ENCODE measurements at regions not wholly inside any gene's neighbourhood (a gene's known extent, or its start where the extent isn't known, plus 50 kb on each side); places are given as distances from the start of the nearest gene placed in this dataset.

DNA sequence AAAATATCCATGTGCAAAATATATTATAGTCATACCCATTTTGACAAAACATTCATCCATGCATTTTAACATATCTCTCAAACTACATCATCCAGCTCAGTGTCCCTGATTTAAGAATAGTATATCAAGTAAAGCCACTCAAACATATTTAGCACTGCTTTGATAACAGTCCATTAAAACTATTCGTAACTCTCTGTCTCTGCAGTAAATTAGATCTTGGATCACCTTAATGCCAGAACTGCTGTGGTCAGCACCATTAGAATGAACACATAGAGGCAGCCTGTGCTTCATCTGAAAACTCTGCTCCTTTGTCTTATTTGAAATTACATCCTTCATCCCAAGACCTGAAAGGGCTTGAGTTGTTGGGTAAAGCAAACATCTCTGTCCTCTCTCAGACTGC, 234.0 kb downstream of the MBD2 start:
- H4K20me1 ChIP-seq (ENCODE audit: insufficient read depth, low read length): no peaks in the 10 kb centered on the region
- no peaks in the 10 kb centered on the region for H3K79me2 ChIP-seq (ENCODE audit: low read length)
- no peaks in the 10 kb centered on the region for H3K36me3 ChIP-seq (replicated peaks; ENCODE audit: low read depth, low read length)
- TF ChIP-seq, protein P1, sequence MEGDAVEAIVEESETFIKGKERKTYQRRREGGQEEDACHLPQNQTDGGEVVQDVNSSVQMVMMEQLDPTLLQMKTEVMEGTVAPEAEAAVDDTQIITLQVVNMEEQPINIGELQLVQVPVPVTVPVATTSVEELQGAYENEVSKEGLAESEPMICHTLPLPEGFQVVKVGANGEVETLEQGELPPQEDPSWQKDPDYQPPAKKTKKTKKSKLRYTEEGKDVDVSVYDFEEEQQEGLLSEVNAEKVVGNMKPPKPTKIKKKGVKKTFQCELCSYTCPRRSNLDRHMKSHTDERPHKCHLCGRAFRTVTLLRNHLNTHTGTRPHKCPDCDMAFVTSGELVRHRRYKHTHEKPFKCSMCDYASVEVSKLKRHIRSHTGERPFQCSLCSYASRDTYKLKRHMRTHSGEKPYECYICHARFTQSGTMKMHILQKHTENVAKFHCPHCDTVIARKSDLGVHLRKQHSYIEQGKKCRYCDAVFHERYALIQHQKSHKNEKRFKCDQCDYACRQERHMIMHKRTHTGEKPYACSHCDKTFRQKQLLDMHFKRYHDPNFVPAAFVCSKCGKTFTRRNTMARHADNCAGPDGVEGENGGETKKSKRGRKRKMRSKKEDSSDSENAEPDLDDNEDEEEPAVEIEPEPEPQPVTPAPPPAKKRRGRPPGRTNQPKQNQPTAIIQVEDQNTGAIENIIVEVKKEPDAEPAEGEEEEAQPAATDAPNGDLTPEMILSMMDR (IDR thresholded peaks at IDR 0.05; ENCODE audit: low read depth, low read length): no peak
- no peak for TF ChIP-seq EZH2phosphoT487 (IDR thresholded peaks at IDR 0.05; ENCODE audit: low read depth)
- no peak overlapping the region for H3K4me2 ChIP-seq (ENCODE audit: low read length)
- H3K9me3 ChIP-seq (ENCODE audit: insufficient read depth, low read length): no peaks in the 10 kb centered on the region
- no peaks in the 10 kb centered on the region for H3K27me3 ChIP-seq (ENCODE audit: low read depth, low read length)
- no peaks in the 10 kb centered on the region for H3K4me1 ChIP-seq (ENCODE audit: low read length)
- no peak overlapping the region for H3K9ac ChIP-seq (ENCODE audit: low read length)
- no peak overlapping the region for H2AFZ ChIP-seq (ENCODE audit: low read depth, low read length)
- no peak overlapping the region for H3K27ac ChIP-seq (ENCODE audit: low read length)
- H3K4me3 ChIP-seq (ENCODE audit: low read length): no peak overlapping the region

- no peaks in the 10 kb centered on the region for H3K79me2 ChIP-seq (ENCODE audit: low read length)
- H2AFZ ChIP-seq (ENCODE audit: low read depth, low read length): no peak overlapping the region
- TF ChIP-seq, protein P1 (IDR thresholded peaks at IDR 0.05; ENCODE audit: low read depth, low read length): no peak
- no peak overlapping the region for H3K4me3 ChIP-seq (ENCODE audit: low read length)
- no peak overlapping the region for H3K9ac ChIP-seq (ENCODE audit: low read length)
- H3K27ac ChIP-seq (ENCODE audit: low read length): no peak overlapping the region
- H3K4me1 ChIP-seq (ENCODE audit: low read length): no peaks in the 10 kb centered on the region
- no peak overlapping the region for H3K4me2 ChIP-seq (ENCODE audit: low read length)
- H3K27me3 ChIP-seq (ENCODE audit: low read depth, low read length): no peaks in the 10 kb centered on the region
- H3K36me3 ChIP-seq (replicated peaks; ENCODE audit: low read depth, low read length): no peaks in the 10 kb centered on the region
- no peaks in the 10 kb centered on the region for H4K20me1 ChIP-seq (ENCODE audit: insufficient read depth, low read length)
- H3K9me3 ChIP-seq (ENCODE audit: insufficient read depth, low read length): no peaks in the 10 kb centered on the region
These were observed 240.4 kb downstream of the MBD2 start for GRCh38 chr18:53984021-53984420.

DNA sequence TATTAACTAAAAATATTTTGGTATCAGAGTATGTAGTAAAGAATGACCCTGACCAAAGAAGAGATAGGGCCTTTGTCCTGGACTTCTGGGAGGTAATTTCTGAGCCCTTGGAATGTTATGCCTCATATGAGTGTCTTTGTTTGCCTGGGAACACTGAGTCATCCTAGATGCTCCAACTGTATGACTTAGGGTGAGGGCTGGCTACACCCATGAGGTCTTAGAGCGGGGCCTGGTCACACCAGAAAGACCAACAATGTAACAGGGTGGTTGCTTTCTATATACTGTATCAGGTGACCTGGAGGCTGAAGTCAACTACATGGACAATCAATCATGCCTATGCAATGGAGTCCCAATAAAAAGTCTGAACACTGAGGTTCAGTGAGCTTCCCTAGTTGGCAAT, 253.1 kb downstream of the MBD2 start:
- H3K27ac ChIP-seq (ENCODE audit: low read length): no peak overlapping the region
- no peaks in the 10 kb centered on the region for H3K27me3 ChIP-seq (ENCODE audit: low read depth, low read length)
- H3K9me3 ChIP-seq (ENCODE audit: insufficient read depth, low read length): no peaks in the 10 kb centered on the region
- no peak overlapping the region for H3K4me2 ChIP-seq (ENCODE audit: low read length)
- no peaks in the 10 kb centered on the region for H3K4me1 ChIP-seq (ENCODE audit: low read length)
- H3K79me2 ChIP-seq (ENCODE audit: low read length): no peaks in the 10 kb centered on the region
- H2AFZ ChIP-seq (ENCODE audit: low read depth, low read length): no peak overlapping the region
- TF ChIP-seq, protein P1 (IDR thresholded peaks at IDR 0.05; ENCODE audit: low read depth, low read length): no peak
- TF ChIP-seq EZH2phosphoT487 (IDR thresholded peaks at IDR 0.05; ENCODE audit: low read depth): no peak
- H3K4me3 ChIP-seq (ENCODE audit: low read length): no peak overlapping the region
- no peaks in the 10 kb centered on the region for H4K20me1 ChIP-seq (ENCODE audit: insufficient read depth, low read length)
- no peak overlapping the region for H3K9ac ChIP-seq (ENCODE audit: low read length)
- H3K36me3 ChIP-seq (replicated peaks; ENCODE audit: low read depth, low read length): no peaks in the 10 kb centered on the region

DNA sequence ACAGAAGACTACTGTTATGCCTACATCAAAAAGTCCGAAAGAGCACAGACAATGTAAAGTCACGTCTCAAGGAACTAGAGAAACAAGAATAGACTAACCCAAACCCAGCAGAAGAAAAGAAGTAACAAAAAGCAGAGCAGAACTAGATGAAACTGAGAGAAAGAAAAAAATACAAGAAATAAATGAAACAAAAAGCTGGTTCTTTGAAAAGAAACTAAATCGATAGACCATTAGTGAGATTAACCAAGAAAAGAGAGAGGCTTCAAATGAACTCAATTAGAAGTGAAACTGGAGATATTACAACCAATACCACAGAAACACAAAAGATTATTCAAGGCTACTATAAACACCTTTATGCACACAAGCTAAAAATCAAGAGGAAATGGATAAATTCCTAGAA, 271.8 kb downstream of the MBD2 start:
- Histone ChIP-seq H3K27me3 (ENCODE audit: low read depth, low read length) (no peaks in the 10 kb centered on the region), H2AFZ (ENCODE audit: low read depth, low read length) (no peak overlapping the region), H3K4me1 (ENCODE audit: low read length) (peaks cover 12% of the 10 kb centered on the region), H3K9ac (ENCODE audit: low read length) (no peak overlapping the region), H4K20me1 (ENCODE audit: insufficient read depth, low read length) (no peaks in the 10 kb centered on the region), H3K9me3 (ENCODE audit: insufficient read depth, low read length) (no peaks in the 10 kb centered on the region), H3K4me2 (ENCODE audit: low read length) (no peak overlapping the region), H3K27ac (ENCODE audit: low read length) (no peak overlapping the region), H3K36me3 (replicated peaks; ENCODE audit: low read depth, low read length) (no peaks in the 10 kb centered on the region), H3K4me3 (ENCODE audit: low read length) (no peak overlapping the region), H3K79me2 (ENCODE audit: low read length) (no peaks in the 10 kb centered on the region)
- TF ChIP-seq, protein P1 (IDR thresholded peaks at IDR 0.05; ENCODE audit: low read depth, low read length): no peak
- no peak for TF ChIP-seq EZH2phosphoT487 (IDR thresholded peaks at IDR 0.05; ENCODE audit: low read depth)
